Keratinocyte (primary cell): ENCODE measurements at regions not wholly inside any gene's neighbourhood (a gene's known extent, or its start where the extent isn't known, plus 50 kb on each side); places are given as distances from the start of the nearest gene placed in this dataset.

Source experiments
- DNase-seq: peaks from one replicate; pipeline ENCODE4 v3.0.0-alpha.2; 2011; ENCODE audit warnings: low read depth, missing footprints, low spot score
- FAIRE-seq: peaks from 2 replicates; lab custom pipeline; 2011; peaks lifted over from hg19 to GRCh38; lab: Jason Lieb, UNC
- H2AFZ ChIP-seq: 2 replicates; pipeline ENCODE4 v1.6.0; 2012; ENCODE audit warnings: low read length, control low read depth, inconsistent platforms; ENCODE audit not compliant: control insufficient read depth
- H3K27ac ChIP-seq: 2 replicates; pipeline ENCODE4 v1.5.1; 2011; ENCODE audit warnings: low read length; ENCODE audit not compliant: control insufficient read depth, insufficient read depth
- H3K27me3 ChIP-seq: 3 replicates; pipeline ENCODE4 v1.6.0; 2011; ENCODE audit warnings: low read length; ENCODE audit not compliant: control insufficient read depth, insufficient read depth; ENCODE audit errors: extremely low read depth
- H3K36me3 ChIP-seq, 2 experiments: 2 replicates in 1 of 2; 3 replicates in 1 of 2; pipeline ENCODE4 v1.5.1; 2011; ENCODE audit warnings: low read length in 2 of 2, mild to moderate bottlenecking in 1 of 2; ENCODE audit not compliant: control insufficient read depth in 2 of 2, insufficient read depth in 2 of 2; ENCODE audit errors: extremely low read depth in 1 of 2
- H3K4me1 ChIP-seq: 3 replicates; pipeline ENCODE4 v1.5.1; 2011; ENCODE audit warnings: low read length; ENCODE audit not compliant: control insufficient read depth, insufficient read depth; ENCODE audit errors: extremely low read depth
- H3K4me2 ChIP-seq: 3 replicates; pipeline ENCODE4 v1.6.0; 2011; ENCODE audit warnings: low read depth, low read length; ENCODE audit not compliant: control insufficient read depth, insufficient read depth; ENCODE audit errors: extremely low read depth
- H3K4me3 ChIP-seq, 3 experiments: fragments of 200-600 bp in 1 of 3; sonication (generic) in 1 of 3; 2 replicates in 2 of 3; 3 replicates in 1 of 3; pipeline ENCODE4 v1.5.1; 2011 to 2016; ENCODE audit warnings: low read length in 3 of 3, mild to moderate bottlenecking in 3 of 3, control low read depth in 2 of 3, inconsistent platforms in 1 of 3, low read depth in 1 of 3, mixed read lengths in 1 of 3, mixed run types in 1 of 3, moderate library complexity in 1 of 3; ENCODE audit not compliant: control insufficient read depth in 2 of 3, insufficient read depth in 2 of 3; ENCODE audit errors: extremely low read depth in 1 of 3
- H3K79me2 ChIP-seq: 2 replicates; pipeline ENCODE4 v1.6.0; 2012; ENCODE audit warnings: low read length; ENCODE audit not compliant: control insufficient read depth, insufficient read depth
- H3K9ac ChIP-seq: 3 replicates; pipeline ENCODE4 v1.6.0; 2011; ENCODE audit warnings: low read length; ENCODE audit not compliant: control insufficient read depth, insufficient read depth; ENCODE audit errors: extremely low read depth
- H3K9me1 ChIP-seq: 3 replicates; pipeline ENCODE4 v1.6.0; 2011; ENCODE audit warnings: low read length; ENCODE audit not compliant: control insufficient read depth, insufficient read depth; ENCODE audit errors: extremely low read depth
- H3K9me3 ChIP-seq: 2 replicates; pipeline ENCODE4 v1.5.1; 2012; ENCODE audit warnings: low read depth, low read length; ENCODE audit not compliant: control insufficient read depth
- H4K20me1 ChIP-seq: 3 replicates; pipeline ENCODE4 v1.6.0; 2011; ENCODE audit warnings: low read length; ENCODE audit not compliant: control insufficient read depth, insufficient read depth; ENCODE audit errors: extremely low read depth
- EZH2 ChIP-seq: IDR thresholded peaks from one replicate; pipeline ENCODE4 v1.6.1; 2012; ENCODE audit warnings: inconsistent platforms, mild to moderate bottlenecking, low read length, moderate library complexity
- dilution Hi-C: fragments of 300-500 bp; cut with MboI; formaldehyde crosslinking; loops from one replicate; pipeline ENCODE4 v1.7.0; 2020; ENCODE audit warnings: low sequenced_read_pairs; ENCODE audit not compliant: extremely low pct_ligation_motif_present
- TF ChIP-seq, protein P1 (sequence below), 3 experiments: IDR thresholded peaks in 1 of 3; conservative IDR thresholded peaks in 1 of 3; optimal IDR thresholded peaks in 1 of 3; 2 replicates in 2 of 3; 3 replicates in 1 of 3; pipeline versions ENCODE3 to v1.5.1; 2011; ENCODE audit warnings: low read length in 3 of 3, mild to moderate bottlenecking in 3 of 3, moderate library complexity in 2 of 3, control low read depth in 1 of 3, inconsistent platforms in 1 of 3; ENCODE audit not compliant: insufficient read depth in 2 of 3; ENCODE audit errors: extremely low read depth in 1 of 3

DNA sequence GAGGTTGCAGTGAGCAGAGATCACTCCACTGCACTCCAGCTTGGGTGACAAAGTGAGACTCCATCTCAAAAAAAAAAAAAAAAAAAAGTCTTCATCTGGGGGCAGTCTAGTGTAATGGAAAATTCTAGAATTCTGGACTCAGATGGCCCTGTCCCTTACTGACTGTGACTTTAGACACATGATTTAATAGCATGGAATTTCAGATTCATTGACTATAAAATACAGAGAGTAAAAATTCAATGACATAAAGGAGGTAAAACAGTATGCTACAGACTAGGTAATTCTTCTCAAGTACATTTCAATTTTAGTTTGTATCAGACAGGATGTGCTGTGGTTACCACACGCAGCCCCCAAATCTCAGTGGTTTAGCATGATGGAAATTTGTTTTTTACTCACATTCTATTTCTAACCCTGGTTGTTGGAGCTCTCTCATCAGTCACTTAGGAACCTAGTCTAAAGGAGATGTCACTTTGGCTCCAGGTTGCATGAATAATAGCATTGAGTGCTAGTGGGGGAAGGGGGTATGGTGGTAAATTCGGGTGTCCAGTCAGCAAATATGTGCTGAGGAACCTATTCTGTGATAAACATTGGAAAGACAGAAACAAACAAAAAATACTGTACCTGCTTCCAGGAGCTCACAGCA, 444.0 kb downstream of the XYLT1 start:
- H4K20me1 ChIP-seq: no peaks in the 10 kb centered on the region
- FAIRE-seq: no peak

DNA sequence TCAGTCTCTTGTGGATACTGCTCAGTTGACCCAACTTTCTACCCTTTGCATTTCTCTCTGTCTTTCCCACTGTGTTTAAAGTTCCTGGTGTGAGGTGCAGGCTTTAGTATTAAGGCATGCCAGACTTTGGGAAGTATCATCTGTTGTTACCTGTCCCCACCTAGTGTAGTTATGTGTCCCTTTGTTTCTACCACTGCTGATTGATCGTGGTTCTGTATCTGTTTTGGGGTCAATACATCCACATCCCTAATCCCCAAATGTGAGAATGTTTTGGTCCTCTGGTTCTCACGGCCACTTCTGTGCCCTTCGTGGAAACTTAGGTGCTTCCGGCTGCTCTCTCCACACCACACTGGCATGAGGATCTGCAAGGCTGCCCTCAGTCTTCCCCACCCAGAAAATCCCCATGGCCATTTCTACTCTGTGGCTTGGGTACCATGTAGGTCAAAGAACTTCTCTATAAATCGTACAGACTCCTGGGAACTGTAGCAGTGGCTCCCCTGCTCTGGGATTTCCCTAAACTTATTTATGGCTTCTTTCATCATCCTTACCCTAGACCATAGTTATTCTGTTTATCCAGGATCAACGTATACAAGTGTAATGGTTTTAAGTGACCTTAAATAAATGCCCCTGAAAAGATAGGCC, 443.2 kb downstream of the XYLT1 start:
- no peaks in the 10 kb centered on the region for H3K9me1 ChIP-seq
- no peaks in the 10 kb centered on the region for H3K79me2 ChIP-seq
- no peak for TF ChIP-seq EZH2
- TF ChIP-seq, protein P1, sequence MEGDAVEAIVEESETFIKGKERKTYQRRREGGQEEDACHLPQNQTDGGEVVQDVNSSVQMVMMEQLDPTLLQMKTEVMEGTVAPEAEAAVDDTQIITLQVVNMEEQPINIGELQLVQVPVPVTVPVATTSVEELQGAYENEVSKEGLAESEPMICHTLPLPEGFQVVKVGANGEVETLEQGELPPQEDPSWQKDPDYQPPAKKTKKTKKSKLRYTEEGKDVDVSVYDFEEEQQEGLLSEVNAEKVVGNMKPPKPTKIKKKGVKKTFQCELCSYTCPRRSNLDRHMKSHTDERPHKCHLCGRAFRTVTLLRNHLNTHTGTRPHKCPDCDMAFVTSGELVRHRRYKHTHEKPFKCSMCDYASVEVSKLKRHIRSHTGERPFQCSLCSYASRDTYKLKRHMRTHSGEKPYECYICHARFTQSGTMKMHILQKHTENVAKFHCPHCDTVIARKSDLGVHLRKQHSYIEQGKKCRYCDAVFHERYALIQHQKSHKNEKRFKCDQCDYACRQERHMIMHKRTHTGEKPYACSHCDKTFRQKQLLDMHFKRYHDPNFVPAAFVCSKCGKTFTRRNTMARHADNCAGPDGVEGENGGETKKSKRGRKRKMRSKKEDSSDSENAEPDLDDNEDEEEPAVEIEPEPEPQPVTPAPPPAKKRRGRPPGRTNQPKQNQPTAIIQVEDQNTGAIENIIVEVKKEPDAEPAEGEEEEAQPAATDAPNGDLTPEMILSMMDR (optimal IDR thresholded peaks at IDR 0.05 in 1 of 3, IDR thresholded peaks at IDR 0.05 in 1 of 3, conservative IDR thresholded peaks at IDR 0.05 in 1 of 3; ENCODE audit: extremely low read depth in 1 of 3, insufficient read depth in 2 of 3, low read length in 3 of 3): no peak
- no peak overlapping the region for H3K9ac ChIP-seq
- H3K4me2 ChIP-seq: no peak overlapping the region
- H3K36me3 ChIP-seq: no peaks in the 10 kb centered on the region
- DNase-seq: no peak
- dilution Hi-C loops: no loop called here
- H3K27ac ChIP-seq: no peak overlapping the region
- no peaks in the 10 kb centered on the region for H3K9me3 ChIP-seq
- H4K20me1 ChIP-seq: no peaks in the 10 kb centered on the region
- H2AFZ ChIP-seq: no peak overlapping the region
- H3K4me3 ChIP-seq: no peak overlapping the region
- no peak for FAIRE-seq
- H3K27me3 ChIP-seq: no peaks in the 10 kb centered on the region
- H3K4me1 ChIP-seq: no peaks in the 10 kb centered on the region

More for the DNA sequence above, 444.0 kb downstream of the XYLT1 start:
- no peaks in the 10 kb centered on the region for H3K27me3 ChIP-seq
- no peak overlapping the region for H3K27ac ChIP-seq
- no peaks in the 10 kb centered on the region for H3K36me3 ChIP-seq
- no peak overlapping the region for H3K4me2 ChIP-seq
- DNase-seq: no peak
- no peak overlapping the region for H2AFZ ChIP-seq
- no peaks in the 10 kb centered on the region for H3K9me1 ChIP-seq
- dilution Hi-C loops: no loop called here
- no peak overlapping the region for H3K9ac ChIP-seq
- TF ChIP-seq EZH2: no peak
- no peaks in the 10 kb centered on the region for H3K79me2 ChIP-seq
- H3K4me1 ChIP-seq: no peaks in the 10 kb centered on the region
- H3K4me3 ChIP-seq: no peak overlapping the region
- H3K9me3 ChIP-seq: no peaks in the 10 kb centered on the region
